Urinary bladder (tissue), 3 donors: ENCODE measurements at regions not wholly inside any gene's neighbourhood (a gene's known extent, or its start where the extent isn't known, plus 50 kb on each side); places are given as distances from the start of the nearest gene placed in this dataset.

ENCODE experiments used
- DNase-seq: peaks from one replicate; pipeline ENCODE4 v3.0.0-alpha.2; 2015; ENCODE audit errors: extremely low spot score
- H3K27ac ChIP-seq: one replicate; pipeline ENCODE4 v1.5.1; 2013; ENCODE audit warnings: low read depth, mild to moderate bottlenecking, moderate library complexity
- H3K36me3 ChIP-seq: one replicate; pipeline ENCODE4 v1.6.1; 2013; ENCODE audit warnings: mild to moderate bottlenecking, moderate library complexity; ENCODE audit not compliant: insufficient read depth
- H3K4me1 ChIP-seq: one replicate; pipeline ENCODE4 v1.6.1; 2013; ENCODE audit warnings: mild to moderate bottlenecking, moderate library complexity; ENCODE audit not compliant: insufficient read depth
- H3K4me3 ChIP-seq: one replicate; pipeline ENCODE4 v1.5.1; 2013; ENCODE audit warnings: low read depth, low read length
- WGBS: extraction: QIAGEN DNeasy Blood & Tissue Kit; methylation state at CpG from one replicate; pipeline ENCODE4 v1.1.7; 2013; 5-methylcytosine and 5-hydroxymethylcytosine counted together
- donor health status: healthy with polysubstance abuse.
- donor health status: healthy.

GRCh38 chr20:40805592-40805991, 116.6 kb upstream of the MAFB start:
- H3K4me1 ChIP-seq, result no peaks in the 10 kb centered on the region
- no peaks in the 10 kb centered on the region for H3K36me3 ChIP-seq
- no peak overlapping the region for H3K4me3 ChIP-seq
- 90% methylated on average over 3 of the region's 3 CpGs for WGBS
- H3K27ac ChIP-seq, result no peak overlapping the region
- no peak for DNase-seq

GRCh38 chr20:40806929-40807820, 118.1 kb upstream of the MAFB start:
- DNase-seq, result no peak
- Histone ChIP-seq H3K36me3 (no peaks in the 10 kb centered on the region), H3K27ac (no peak overlapping the region), H3K4me1 (no peaks in the 10 kb centered on the region), H3K4me3 (no peak overlapping the region)
- WGBS, result 42% methylated on average over 21 of the region's 21 CpGs

DNA sequence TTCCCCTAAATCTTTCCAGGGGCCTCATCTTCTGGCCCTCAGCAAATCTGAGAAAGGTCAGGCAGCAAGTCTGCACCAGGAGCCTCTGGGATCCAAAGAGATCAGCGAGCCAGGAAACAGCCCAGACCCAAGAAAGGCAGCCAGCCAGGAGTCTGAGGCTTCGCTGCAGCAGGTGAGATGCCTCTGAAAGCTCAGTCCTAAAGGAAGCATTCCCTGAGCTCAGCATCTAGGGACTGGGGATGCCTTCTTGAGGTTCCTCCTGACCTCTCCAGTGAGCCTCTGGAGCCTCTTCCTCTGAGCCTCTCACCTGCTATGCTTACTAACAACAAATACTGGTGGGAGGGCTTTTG, 118.8 kb upstream of the MAFB start:
- Histone ChIP-seq H3K4me1 (no peaks in the 10 kb centered on the region), H3K27ac (no peak overlapping the region), H3K4me3 (no peak overlapping the region), H3K36me3 (no peaks in the 10 kb centered on the region)
- 50% methylated on average over 2 of the region's 2 CpGs for WGBS
- DNase-seq, result no peak

GRCh38 chr20:40808936-40809335, 119.9 kb upstream of the MAFB start:
- WGBS, result 79% methylated on average over 6 of the region's 6 CpGs
- no peak for DNase-seq
- Histone ChIP-seq H3K4me1 (no peaks in the 10 kb centered on the region), H3K27ac (no peak overlapping the region), H3K4me3 (no peak overlapping the region), H3K36me3 (no peaks in the 10 kb centered on the region)

- H3K4me3 ChIP-seq, result no peak overlapping the region
- H3K36me3 ChIP-seq, result no peaks in the 10 kb centered on the region
- no peak for DNase-seq
- no peak overlapping the region for H3K27ac ChIP-seq
- no peaks in the 10 kb centered on the region for H3K4me1 ChIP-seq
- WGBS, result 91% methylated on average over 5 of the region's 5 CpGs
Measured at GRCh38 chr20:40809361-40809760, 120.3 kb upstream of the MAFB start.

DNA sequence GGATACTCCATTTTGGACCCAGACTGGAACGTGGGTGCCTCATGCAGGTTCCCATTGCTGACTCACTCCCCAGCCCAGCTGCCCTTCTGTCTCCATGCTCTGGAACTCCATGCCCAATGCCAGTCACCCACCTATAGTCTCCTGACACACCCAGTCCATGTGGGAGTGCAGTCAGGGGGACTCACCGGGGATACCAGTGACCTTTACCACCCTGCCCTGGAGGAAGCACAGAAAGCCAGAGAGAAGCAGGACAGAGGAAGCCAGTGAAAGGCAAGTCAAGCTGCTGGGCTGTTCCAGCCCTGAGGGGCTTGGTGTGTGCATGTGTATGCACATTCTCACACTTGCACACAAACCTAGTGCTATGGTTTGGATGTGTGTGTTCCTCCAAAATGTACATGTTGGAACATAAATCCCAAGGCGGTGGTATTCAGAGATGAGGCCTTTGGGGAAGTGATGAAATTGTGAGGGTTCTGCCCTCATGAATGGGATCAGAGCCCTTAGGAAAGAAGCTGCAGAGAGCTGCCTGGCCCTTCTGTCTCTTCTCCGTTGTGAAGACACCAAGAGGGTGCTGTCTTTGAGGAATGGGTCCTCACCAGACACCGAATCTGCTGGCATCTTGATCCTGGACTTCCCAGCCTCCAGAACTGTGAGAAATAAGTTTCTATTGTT, 121.4 kb upstream of the MAFB start:
- no peak overlapping the region for H3K27ac ChIP-seq
- no peak overlapping the region for H3K4me3 ChIP-seq
- no peaks in the 10 kb centered on the region for H3K36me3 ChIP-seq
- no peaks in the 10 kb centered on the region for H3K4me1 ChIP-seq
- 70% methylated on average over 5 of the region's 5 CpGs for WGBS
- no peak for DNase-seq

DNA sequence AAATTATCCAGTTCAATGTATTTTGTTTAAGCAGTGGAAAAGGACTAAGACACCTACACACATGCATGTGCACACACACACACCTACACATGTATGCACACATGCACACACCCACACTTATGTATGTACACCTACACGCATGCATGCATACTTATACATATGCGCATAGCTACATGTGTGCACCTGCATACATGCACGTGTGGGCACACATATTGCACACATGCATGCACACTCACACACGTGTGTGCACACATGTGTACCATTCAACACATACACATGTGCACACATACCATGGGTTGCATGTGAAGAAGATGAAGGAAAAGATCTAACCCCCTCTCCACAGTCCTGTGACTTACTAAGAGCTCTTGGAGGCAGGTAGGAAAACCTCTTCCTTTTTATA, 122.0 kb upstream of the MAFB start:
- H3K27ac ChIP-seq, result no peak overlapping the region
- 90% methylated on average over 4 of the region's 4 CpGs for WGBS
- no peak for DNase-seq
- no peak overlapping the region for H3K4me3 ChIP-seq
- no peaks in the 10 kb centered on the region for H3K36me3 ChIP-seq
- H3K4me1 ChIP-seq, result no peaks in the 10 kb centered on the region

DNA sequence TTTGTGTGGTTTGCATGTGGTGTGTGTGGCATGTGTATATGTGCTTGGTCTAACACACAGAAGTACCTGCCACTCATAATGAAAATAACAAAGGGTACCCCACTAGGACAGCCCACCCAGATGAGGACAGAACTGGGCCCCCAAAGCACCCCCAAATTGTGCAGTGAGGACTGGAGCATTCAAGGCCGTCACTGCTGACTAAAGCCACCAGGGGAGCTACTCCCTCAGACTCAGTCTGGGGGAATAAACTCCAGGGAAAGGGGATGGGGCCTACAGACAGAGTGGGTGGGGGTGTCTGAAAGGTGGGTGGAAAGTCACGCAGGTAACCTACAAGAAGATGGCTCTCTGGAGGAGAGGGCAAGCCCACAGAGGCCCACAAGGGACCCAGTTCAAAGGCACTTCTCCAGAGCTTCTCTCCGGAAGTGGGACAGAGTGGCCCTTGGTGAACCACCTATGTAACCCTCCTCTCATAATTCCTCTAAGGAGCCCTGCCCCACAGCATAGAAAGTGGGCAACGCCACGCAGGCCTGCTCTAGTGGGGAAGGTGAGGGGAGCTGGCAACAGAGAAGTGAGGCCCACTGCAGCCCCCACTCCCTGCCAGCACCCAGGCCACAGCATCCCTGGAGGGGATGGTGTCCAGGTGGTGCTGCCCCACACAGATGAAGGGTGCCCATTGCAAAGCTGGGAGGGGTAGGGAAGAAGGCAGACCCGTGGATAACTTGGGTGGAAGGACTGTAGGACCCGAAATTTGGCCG, 122.8 kb upstream of the MAFB start:
- Histone ChIP-seq H3K36me3 (no peaks in the 10 kb centered on the region), H3K27ac (no peak overlapping the region), H3K4me3 (no peak overlapping the region), H3K4me1 (no peaks in the 10 kb centered on the region)
- DNase-seq, result no peak
- 90% methylated on average over 8 of the region's 8 CpGs for WGBS

GRCh38 chr20:40812415-40812925, 123.4 kb upstream of the MAFB start:
- H3K36me3 ChIP-seq, result no peaks in the 10 kb centered on the region
- WGBS, result 83% methylated on average over 7 of the region's 7 CpGs
- no peak overlapping the region for H3K27ac ChIP-seq
- no peak for DNase-seq
- no peak overlapping the region for H3K4me3 ChIP-seq
- no peaks in the 10 kb centered on the region for H3K4me1 ChIP-seq

GRCh38 chr20:40813029-40813431, 124.0 kb upstream of the MAFB start:
- H3K27ac ChIP-seq, result no peak overlapping the region
- 77% methylated on average over 5 of the region's 5 CpGs for WGBS

GRCh38 chr20:40813708-40814630, 124.9 kb upstream of the MAFB start:
- Histone ChIP-seq H3K36me3 (no peaks in the 10 kb centered on the region), H3K4me3 (no peak overlapping the region), H3K4me1 (no peaks in the 10 kb centered on the region), H3K27ac (no peak overlapping the region)
- DNase-seq, result no peak
- WGBS, result 66% methylated on average over 13 of the region's 13 CpGs

More at GRCh38 chr20:40813029-40813431, 124.0 kb upstream of the MAFB start:
- no peaks in the 10 kb centered on the region for H3K4me1 ChIP-seq
- no peak for DNase-seq
- H3K36me3 ChIP-seq, result no peaks in the 10 kb centered on the region
- no peak overlapping the region for H3K4me3 ChIP-seq

DNA sequence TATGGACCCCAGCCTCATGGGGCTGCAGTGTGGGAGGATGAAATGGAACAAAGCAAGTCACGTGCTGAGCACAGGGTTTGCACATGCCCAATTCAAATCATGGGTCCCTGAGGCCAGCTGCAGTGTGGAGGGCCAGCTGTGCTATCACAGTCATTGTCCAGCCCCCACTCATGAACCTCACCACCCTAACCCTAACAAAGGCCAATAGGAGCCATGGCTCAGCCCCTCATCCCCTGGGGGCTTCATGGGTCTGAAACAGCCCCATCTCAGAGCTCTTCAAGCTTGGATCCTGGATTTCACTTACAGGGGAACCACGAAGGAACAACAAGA, 125.6 kb upstream of the MAFB start:
- H3K36me3 ChIP-seq, result no peaks in the 10 kb centered on the region
- DNase-seq, result no peak
- H3K4me1 ChIP-seq, result no peaks in the 10 kb centered on the region
- H3K27ac ChIP-seq, result no peak overlapping the region
- H3K4me3 ChIP-seq, result no peak overlapping the region
- 78% methylated on average over 2 of the region's 2 CpGs for WGBS
